ENCODE measurements at regions not wholly inside any gene's neighbourhood (a gene's known extent, or its start where the extent isn't known, plus 50 kb on each side); places are given as distances from the start of the nearest gene placed in this dataset.

DNA sequence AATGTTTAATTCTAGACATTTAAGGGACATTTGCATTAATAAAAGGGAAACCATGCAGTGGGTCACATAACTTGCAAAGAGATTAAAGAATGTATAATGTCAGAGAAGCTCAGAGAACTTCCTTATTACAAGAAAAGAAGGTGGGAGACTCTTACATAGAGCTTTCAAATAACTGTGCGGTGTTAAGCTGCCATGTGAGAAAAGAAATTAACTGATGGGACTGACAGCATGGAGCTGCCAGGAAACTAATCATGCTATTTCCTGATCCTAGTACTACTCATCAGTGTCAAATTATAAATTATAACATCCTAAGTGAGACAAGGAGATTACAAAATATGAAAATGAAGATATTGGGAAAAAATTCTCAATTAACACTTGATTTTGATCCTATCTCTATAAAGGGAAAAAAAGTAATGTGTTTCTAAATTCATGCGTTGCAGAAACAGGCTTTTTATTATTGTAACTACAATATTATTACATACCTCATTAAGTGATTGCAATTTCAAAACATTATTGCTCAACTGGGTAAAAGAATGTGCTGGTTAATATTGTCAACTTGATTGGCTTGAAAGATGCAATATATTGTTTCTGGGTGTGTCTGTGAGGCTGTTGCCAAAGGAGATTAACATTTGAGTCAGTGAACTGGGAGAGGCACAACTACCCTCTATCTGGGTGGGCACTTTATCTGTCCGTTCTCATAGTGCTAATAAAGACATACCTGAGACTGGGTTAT lies 609.5 kb upstream of the NUDT12 start:
- TF ChIP-seq, protein P1, sequence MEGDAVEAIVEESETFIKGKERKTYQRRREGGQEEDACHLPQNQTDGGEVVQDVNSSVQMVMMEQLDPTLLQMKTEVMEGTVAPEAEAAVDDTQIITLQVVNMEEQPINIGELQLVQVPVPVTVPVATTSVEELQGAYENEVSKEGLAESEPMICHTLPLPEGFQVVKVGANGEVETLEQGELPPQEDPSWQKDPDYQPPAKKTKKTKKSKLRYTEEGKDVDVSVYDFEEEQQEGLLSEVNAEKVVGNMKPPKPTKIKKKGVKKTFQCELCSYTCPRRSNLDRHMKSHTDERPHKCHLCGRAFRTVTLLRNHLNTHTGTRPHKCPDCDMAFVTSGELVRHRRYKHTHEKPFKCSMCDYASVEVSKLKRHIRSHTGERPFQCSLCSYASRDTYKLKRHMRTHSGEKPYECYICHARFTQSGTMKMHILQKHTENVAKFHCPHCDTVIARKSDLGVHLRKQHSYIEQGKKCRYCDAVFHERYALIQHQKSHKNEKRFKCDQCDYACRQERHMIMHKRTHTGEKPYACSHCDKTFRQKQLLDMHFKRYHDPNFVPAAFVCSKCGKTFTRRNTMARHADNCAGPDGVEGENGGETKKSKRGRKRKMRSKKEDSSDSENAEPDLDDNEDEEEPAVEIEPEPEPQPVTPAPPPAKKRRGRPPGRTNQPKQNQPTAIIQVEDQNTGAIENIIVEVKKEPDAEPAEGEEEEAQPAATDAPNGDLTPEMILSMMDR (conservative IDR thresholded peaks at IDR 0.05; ENCODE audit: low read depth, low read length) = no peak
- no peak for TF ChIP-seq EZH2 (IDR thresholded peaks at IDR 0.05; ENCODE audit: borderline replicate concordance, low read depth, low read length, poor library complexity, severe bottlenecking)

All from A673 (cell line).